DND-41 (cell line): ENCODE measurements at regions not wholly inside any gene's neighbourhood (a gene's known extent, or its start where the extent isn't known, plus 50 kb on each side); places are given as distances from the start of the nearest gene placed in this dataset.
"Not testable (repeated sequence)": the region's sequence is repeated elsewhere in the genome, so short reads cannot be mapped to it uniquely, and the experiment has no call there.

Source experiments
- ATAC-seq: fragments of 200-7000 bp; cut with Tn5 transposase; 3 replicates; pipeline ENCODE4 v1.9.1; 2021; ENCODE audit warnings: low read depth; ENCODE audit not compliant: insufficient read depth
- DNase-seq: peaks from one replicate; pipeline ENCODE4 v3.0.0-alpha.2; 2020
- H2AFZ ChIP-seq: 2 replicates; pipeline ENCODE4 v1.6.0; 2012; ENCODE audit warnings: low read depth, low read length
- H3K27ac ChIP-seq: 2 replicates; pipeline ENCODE4 v1.5.1; 2012; ENCODE audit warnings: low read length, inconsistent platforms
- H3K27me3 ChIP-seq: fragments of 200-600 bp; sonication (generic); 2 replicates; pipeline ENCODE4 v1.6.0; 2012; ENCODE audit warnings: low read length, mild to moderate bottlenecking, inconsistent platforms; ENCODE audit not compliant: insufficient read depth, poor library complexity
- H3K36me3 ChIP-seq: 2 replicates; pipeline ENCODE4 v1.5.1; 2012; ENCODE audit warnings: low read length, inconsistent platforms; ENCODE audit not compliant: insufficient read depth
- H3K4me1 ChIP-seq: 2 replicates; pipeline ENCODE4 v1.5.1; 2012; ENCODE audit warnings: mild to moderate bottlenecking, low read length; ENCODE audit not compliant: insufficient read depth
- H3K4me2 ChIP-seq: 2 replicates; pipeline ENCODE4 v1.6.0; 2012; ENCODE audit warnings: mild to moderate bottlenecking, moderate library complexity, low read length, inconsistent platforms; ENCODE audit not compliant: insufficient read depth
- H3K4me3 ChIP-seq, 2 experiments: fragments of 200-600 bp in 1 of 2; shearing (Covaris generic) in 1 of 2; 2 replicates each; pipeline ENCODE4 v1.5.1; 2012 to 2016; ENCODE audit warnings: inconsistent platforms in 2 of 2, low read length in 2 of 2, mild to moderate bottlenecking in 2 of 2, low read depth in 1 of 2, moderate library complexity in 1 of 2
- H3K79me2 ChIP-seq: 2 replicates; pipeline ENCODE4 v1.6.0; 2012; ENCODE audit warnings: low read length, inconsistent platforms; ENCODE audit not compliant: insufficient read depth
- H3K9ac ChIP-seq: 2 replicates; pipeline ENCODE4 v1.6.0; 2012; ENCODE audit warnings: low read depth, mild to moderate bottlenecking, inconsistent platforms, low read length, moderate library complexity
- H3K9me3 ChIP-seq: 2 replicates; pipeline ENCODE4 v1.5.1; 2012; ENCODE audit warnings: low read length, moderate library complexity, mild to moderate bottlenecking, inconsistent platforms; ENCODE audit not compliant: insufficient read depth, severe bottlenecking
- H4K20me1 ChIP-seq: 2 replicates; pipeline ENCODE4 v1.6.0; 2012; ENCODE audit warnings: low read length; ENCODE audit not compliant: insufficient read depth
- EZH2 ChIP-seq: IDR thresholded peaks from 3 replicates; pipeline ENCODE4 v1.6.1; 2012; ENCODE audit warnings: borderline replicate concordance, low read depth, mild to moderate bottlenecking, moderate library complexity, low read length, inconsistent platforms; ENCODE audit not compliant: severe bottlenecking
- TF ChIP-seq, protein P1 (sequence below): IDR thresholded peaks from 2 replicates; pipeline ENCODE4 v1.5.1; 2012; ENCODE audit warnings: borderline replicate concordance, low read length, moderate library complexity, mild to moderate bottlenecking; ENCODE audit not compliant: poor library complexity, severe bottlenecking; ENCODE audit errors: extremely low read depth

DNA sequence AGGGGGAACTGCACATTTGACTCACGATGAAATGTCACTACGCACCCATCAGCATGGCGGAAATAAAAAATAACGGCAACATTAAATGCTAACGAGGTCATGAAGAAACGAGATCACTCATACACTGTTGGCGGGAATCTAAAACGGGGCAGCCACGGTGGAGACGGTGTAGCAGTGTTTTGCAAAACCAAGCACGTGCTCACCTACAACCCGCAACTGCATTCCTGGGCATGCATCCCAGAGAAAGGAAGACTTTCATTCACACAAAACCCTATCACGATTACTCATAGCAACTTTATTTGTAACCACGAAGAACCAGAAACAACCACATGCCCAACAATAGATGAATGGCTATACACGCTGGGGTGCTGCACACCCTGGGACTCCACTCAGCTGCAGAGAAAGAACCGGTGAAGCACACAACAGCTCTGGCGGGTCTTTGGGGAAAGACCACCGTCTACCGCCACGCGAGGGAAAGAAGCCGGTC lies 77.0 kb downstream of the YTHDF1 start:
- DNase-seq (no peak), ATAC-seq (no peak)
- no peaks in the 10 kb centered on the region for H3K4me1 ChIP-seq
- no peaks in the 10 kb centered on the region; the same call in 1 of the 2 replicates for H4K20me1 ChIP-seq
- no peaks in the 10 kb centered on the region for H3K27me3 ChIP-seq
- no peaks in the 10 kb centered on the region for H3K79me2 ChIP-seq
- no peak overlapping the region for H3K4me2 ChIP-seq
- H3K36me3 ChIP-seq: no peaks in the 10 kb centered on the region
- H3K9me3 ChIP-seq: no peaks in the 10 kb centered on the region
- H3K27ac ChIP-seq: no peak overlapping the region
- H2AFZ ChIP-seq: no peak overlapping the region
- TF ChIP-seq, protein P1, sequence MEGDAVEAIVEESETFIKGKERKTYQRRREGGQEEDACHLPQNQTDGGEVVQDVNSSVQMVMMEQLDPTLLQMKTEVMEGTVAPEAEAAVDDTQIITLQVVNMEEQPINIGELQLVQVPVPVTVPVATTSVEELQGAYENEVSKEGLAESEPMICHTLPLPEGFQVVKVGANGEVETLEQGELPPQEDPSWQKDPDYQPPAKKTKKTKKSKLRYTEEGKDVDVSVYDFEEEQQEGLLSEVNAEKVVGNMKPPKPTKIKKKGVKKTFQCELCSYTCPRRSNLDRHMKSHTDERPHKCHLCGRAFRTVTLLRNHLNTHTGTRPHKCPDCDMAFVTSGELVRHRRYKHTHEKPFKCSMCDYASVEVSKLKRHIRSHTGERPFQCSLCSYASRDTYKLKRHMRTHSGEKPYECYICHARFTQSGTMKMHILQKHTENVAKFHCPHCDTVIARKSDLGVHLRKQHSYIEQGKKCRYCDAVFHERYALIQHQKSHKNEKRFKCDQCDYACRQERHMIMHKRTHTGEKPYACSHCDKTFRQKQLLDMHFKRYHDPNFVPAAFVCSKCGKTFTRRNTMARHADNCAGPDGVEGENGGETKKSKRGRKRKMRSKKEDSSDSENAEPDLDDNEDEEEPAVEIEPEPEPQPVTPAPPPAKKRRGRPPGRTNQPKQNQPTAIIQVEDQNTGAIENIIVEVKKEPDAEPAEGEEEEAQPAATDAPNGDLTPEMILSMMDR: no peak
- TF ChIP-seq EZH2: no peak
- H3K9ac ChIP-seq: no peak overlapping the region
- H3K4me3 ChIP-seq: no peak overlapping the region

- H3K4me2 ChIP-seq: no peak overlapping the region
- H3K4me1 ChIP-seq: no peaks in the 10 kb centered on the region
- H3K9ac ChIP-seq: no peak overlapping the region
- H3K27me3 ChIP-seq: no peaks in the 10 kb centered on the region
- ATAC-seq (no peak), DNase-seq (no peak)
- H3K4me3 ChIP-seq: no peak overlapping the region
- peaks cover 7% of the 10 kb centered on the region; the same call in 1 of the 2 replicates for H4K20me1 ChIP-seq
- H3K9me3 ChIP-seq: no peaks in the 10 kb centered on the region
- no peak overlapping the region for H2AFZ ChIP-seq
- H3K27ac ChIP-seq: no peak overlapping the region
- no peak for TF ChIP-seq EZH2
- TF ChIP-seq, protein P1: no peak
- H3K36me3 ChIP-seq: no peaks in the 10 kb centered on the region
- H3K79me2 ChIP-seq: no peaks in the 10 kb centered on the region
Observed at GRCh38 chr20:63137851-63138415, 78.0 kb downstream of the YTHDF1 start.

DNA sequence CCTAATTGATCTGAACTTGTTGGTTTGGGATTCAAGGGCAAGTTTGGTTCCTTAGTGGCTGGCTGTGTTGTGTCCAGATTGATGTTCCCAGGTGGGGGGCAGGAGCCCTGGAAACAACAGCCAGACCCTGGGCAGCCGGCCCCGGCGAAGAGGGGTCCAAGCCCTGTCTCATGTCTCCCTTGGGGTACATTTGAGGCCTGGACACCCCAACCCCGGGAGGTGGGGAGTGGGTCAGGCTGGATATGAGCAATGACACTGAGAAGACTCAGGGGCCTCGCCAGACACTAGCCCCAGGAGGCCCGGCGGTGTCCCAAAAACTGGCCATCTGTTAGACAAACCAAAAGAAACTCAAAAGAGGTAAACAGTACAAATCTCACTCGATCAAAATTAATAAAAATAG lies 79.6 kb downstream of the YTHDF1 start:
- H3K4me1 ChIP-seq: no peaks in the 10 kb centered on the region
- no peaks in the 10 kb centered on the region for H3K36me3 ChIP-seq
- TF ChIP-seq, protein P1: no peak
- TF ChIP-seq EZH2: no peak
- DNase-seq (no peak), ATAC-seq (no peak)
- no peak overlapping the region for H3K27ac ChIP-seq
- no peaks in the 10 kb centered on the region for H3K9me3 ChIP-seq
- no peak overlapping the region for H3K4me3 ChIP-seq
- H3K27me3 ChIP-seq: no peaks in the 10 kb centered on the region
- H3K9ac ChIP-seq: no peak overlapping the region
- no peaks in the 10 kb centered on the region for H3K79me2 ChIP-seq
- H4K20me1 ChIP-seq: peaks cover 14% of the 10 kb centered on the region; the same call in 1 of the 2 replicates
- no peak overlapping the region for H2AFZ ChIP-seq
- H3K4me2 ChIP-seq: no peak overlapping the region

GRCh38 chr20:63135411-63135810 lies 80.5 kb downstream of the YTHDF1 start:
- Histone ChIP-seq H3K4me2 (no peak overlapping the region), H3K9me3 (no peaks in the 10 kb centered on the region), H3K4me3 (no peak overlapping the region), H3K36me3 (no peaks in the 10 kb centered on the region), H3K9ac (no peak overlapping the region), H3K27ac (no peak overlapping the region), H3K27me3 (no peaks in the 10 kb centered on the region), H3K79me2 (no peaks in the 10 kb centered on the region), H3K4me1 (no peaks in the 10 kb centered on the region), H4K20me1 (peaks cover 14% of the 10 kb centered on the region; the same call in 1 of the 2 replicates), H2AFZ (no peak overlapping the region)
- peak; percentile 48 for ATAC-seq
- peak; percentile 44 for DNase-seq
- TF ChIP-seq EZH2: no peak
- TF ChIP-seq, protein P1: no peak

DNA sequence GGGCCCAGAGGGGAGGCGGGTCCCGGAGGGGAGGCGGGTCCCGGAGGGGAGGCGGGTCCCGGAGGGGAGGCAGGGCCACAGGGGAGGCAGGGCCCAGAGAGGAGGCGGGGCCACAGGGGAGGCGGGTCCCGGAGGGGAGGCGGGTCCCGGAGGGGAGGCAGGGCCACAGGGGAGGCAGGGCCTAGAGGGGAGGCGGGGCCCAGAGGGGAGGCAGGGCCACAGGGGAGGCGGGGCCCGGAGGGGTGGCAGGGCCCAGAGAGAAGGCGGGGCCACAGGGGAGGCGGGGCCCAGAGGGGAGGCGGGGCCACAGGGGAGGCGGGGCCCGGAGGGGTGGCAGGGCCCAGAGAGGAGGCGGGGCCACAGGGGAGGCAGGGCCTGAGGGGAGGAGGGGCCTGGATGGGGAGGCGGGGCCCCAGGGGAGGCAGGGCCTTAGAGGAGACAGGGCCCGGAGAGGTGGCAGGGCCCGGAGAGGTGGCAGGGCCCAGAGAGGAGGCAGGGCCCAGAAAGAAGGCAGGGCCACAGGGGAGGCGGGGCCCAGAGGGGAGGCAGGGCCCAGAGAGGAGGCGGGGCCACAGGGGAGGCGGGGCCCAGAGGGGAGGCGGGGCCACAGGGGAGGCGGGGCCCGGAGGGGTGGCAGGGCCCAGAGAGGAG lies 81.1 kb downstream of the YTHDF1 start:
- peak; percentile 12 for DNase-seq

More for the DNA sequence above, 81.1 kb downstream of the YTHDF1 start:
- H3K36me3 ChIP-seq, H2AFZ ChIP-seq, H3K9me3 ChIP-seq, H3K27me3 ChIP-seq, H3K79me2 ChIP-seq, H3K4me2 ChIP-seq, H3K27ac ChIP-seq, H3K4me1 ChIP-seq, H3K4me3 ChIP-seq, H3K9ac ChIP-seq: not testable (repeated sequence)
- peak; percentile 56 for ATAC-seq
- H4K20me1 ChIP-seq: peaks cover 14% of the 10 kb centered on the region; the same call in 1 of the 2 replicates
